Trophoblast cell (in vitro differentiated cells and primary cell): ENCODE measurements at regions not wholly inside any gene's neighbourhood (a gene's known extent, or its start where the extent isn't known, plus 50 kb on each side); places are given as distances from the start of the nearest gene placed in this dataset.

Source experiments
- DNase-seq, 2 donors: peaks; one replicate each; pipeline ENCODE4 v3.0.0-alpha.2; 2016
- H2AFZ ChIP-seq: 2 replicates; pipeline ENCODE4 v1.6.1; 2013; ENCODE audit warnings: low read length, moderate library complexity, mild to moderate bottlenecking; ENCODE audit not compliant: insufficient read depth, poor library complexity
- H2AK5ac ChIP-seq: 2 replicates; pipeline ENCODE4 v1.6.1; 2013; ENCODE audit warnings: mild to moderate bottlenecking, low read length
- H2BK120ac ChIP-seq: 2 replicates; pipeline ENCODE4 v1.6.1; 2013; ENCODE audit warnings: low read length, mild to moderate bottlenecking, moderate library complexity; ENCODE audit not compliant: insufficient read depth, poor library complexity
- H2BK12ac ChIP-seq: 2 replicates; pipeline ENCODE4 v1.6.1; 2013; ENCODE audit warnings: mild to moderate bottlenecking, low read length, moderate library complexity
- H2BK5ac ChIP-seq: 2 replicates; pipeline ENCODE4 v1.6.1; 2013; ENCODE audit warnings: low read length, low read depth, moderate library complexity, mild to moderate bottlenecking; ENCODE audit not compliant: poor library complexity
- H3K14ac ChIP-seq: 2 replicates; pipeline ENCODE4 v1.6.1; 2013; ENCODE audit warnings: mild to moderate bottlenecking, low read length
- H3K18ac ChIP-seq: 2 replicates; pipeline ENCODE4 v1.6.1; 2013; ENCODE audit warnings: mild to moderate bottlenecking, low read length
- H3K23ac ChIP-seq: 2 replicates; pipeline ENCODE4 v1.6.1; 2013; ENCODE audit warnings: low read length
- H3K27ac ChIP-seq: 2 replicates; pipeline ENCODE4 v1.5.1; 2013; ENCODE audit warnings: low read depth, mild to moderate bottlenecking, inconsistent platforms, low read length, moderate library complexity
- H3K27me3 ChIP-seq: 2 replicates; pipeline ENCODE4 v1.6.1; 2013; ENCODE audit warnings: inconsistent platforms, mild to moderate bottlenecking, low read length, moderate library complexity; ENCODE audit not compliant: insufficient read depth
- H3K36me3 ChIP-seq, 2 experiments: 1 replicate in 1 of 2; 2 replicates in 1 of 2; pipeline ENCODE4 v1.6.1; 2013; ENCODE audit warnings: low read length in 2 of 2, mild to moderate bottlenecking in 2 of 2, moderate library complexity in 1 of 2; ENCODE audit not compliant: insufficient read depth in 2 of 2, control insufficient read depth in 1 of 2
- H3K4ac ChIP-seq: 2 replicates; pipeline ENCODE4 v1.6.1; 2013; ENCODE audit warnings: low read depth, mild to moderate bottlenecking, low read length, moderate library complexity
- H3K4me1 ChIP-seq, 2 experiments: 1 replicate in 1 of 2; 2 replicates in 1 of 2; pipeline ENCODE4 v1.6.1; 2013; ENCODE audit warnings: low read length in 2 of 2, mild to moderate bottlenecking in 2 of 2, moderate library complexity in 1 of 2; ENCODE audit not compliant: insufficient read depth in 2 of 2, control insufficient read depth in 1 of 2
- H3K4me2 ChIP-seq: 2 replicates; pipeline ENCODE4 v1.6.1; 2013; ENCODE audit warnings: inconsistent platforms, mild to moderate bottlenecking, low read length, moderate library complexity
- H3K4me3 ChIP-seq: 2 replicates; pipeline ENCODE4 v1.5.1; 2013; ENCODE audit warnings: mild to moderate bottlenecking, low read depth, low read length, inconsistent platforms
- H3K79me1 ChIP-seq: one replicate; pipeline ENCODE4 v1.6.1; 2013; ENCODE audit warnings: low read length
- H3K79me2 ChIP-seq: 2 replicates; pipeline ENCODE4 v1.6.1; 2013; ENCODE audit warnings: low read length, mild to moderate bottlenecking; ENCODE audit not compliant: control insufficient read depth, insufficient read depth, poor library complexity
- H3K9ac ChIP-seq: 2 replicates; pipeline ENCODE4 v1.6.1; 2013; ENCODE audit warnings: mild to moderate bottlenecking, low read length
- H3K9me3 ChIP-seq: 2 replicates; pipeline ENCODE4 v1.6.1; 2013; ENCODE audit warnings: low read depth, mild to moderate bottlenecking, control low read depth, inconsistent platforms, low read length; ENCODE audit not compliant: insufficient read depth
- H4K12ac ChIP-seq: 2 replicates; pipeline ENCODE4 v1.6.1; 2013; ENCODE audit warnings: low read depth, mild to moderate bottlenecking, low read length, moderate library complexity
- H4K8ac ChIP-seq: 2 replicates; pipeline ENCODE4 v1.6.1; 2013; ENCODE audit warnings: low read depth, mild to moderate bottlenecking, low read length, moderate library complexity
- H4K91ac ChIP-seq: one replicate; pipeline ENCODE4 v1.6.1; 2013; ENCODE audit warnings: low read depth, mild to moderate bottlenecking, low read length, moderate library complexity
- WGBS: extraction: QIAGEN DNeasy Blood & Tissue Kit; methylation state at CpG from one replicate; pipeline ENCODE4 v1.1.7; 2013; ENCODE audit warnings: missing lambda C conversion rate; ENCODE audit not compliant: insufficient read length, insufficient coverage; ENCODE audit errors: extremely low coverage; 5-methylcytosine and 5-hydroxymethylcytosine counted together

- no CpG with 5 or more reads among the region's 4 CpGs for WGBS
Measured at GRCh38 chr2:2880938-2881337, 496.7 kb downstream of the EIPR1 start.

GRCh38 chr2:2879781-2880180 lies 497.8 kb downstream of the EIPR1 start:
- Histone ChIP-seq H3K27me3 (no peaks in the 10 kb centered on the region), H3K18ac (no peak overlapping the region), H3K36me3 (no peaks in the 10 kb centered on the region), H3K27ac (no peak overlapping the region), H3K4me1 (no peaks in the 10 kb centered on the region), H3K79me1 (no peaks in the 10 kb centered on the region), H3K14ac (no peak overlapping the region), H4K12ac (no peak overlapping the region), H2BK12ac (no peak overlapping the region), H3K9ac (no peak overlapping the region), H3K4ac (no peak overlapping the region), H3K4me2 (no peak overlapping the region), H2BK5ac (no peak overlapping the region), H3K79me2 (no peaks in the 10 kb centered on the region), H2BK120ac (no peak overlapping the region), H4K91ac (no peak overlapping the region), H2AFZ (no peak overlapping the region), H3K4me3 (no peak overlapping the region), H4K8ac (no peak overlapping the region), H3K9me3 (peaks cover 17% of the 10 kb centered on the region), H2AK5ac (no peak overlapping the region), H3K23ac (no peak overlapping the region)
- DNase-seq, result no peak
- WGBS, result no CpG with 5 or more reads among the region's 7 CpGs

More at GRCh38 chr2:2880938-2881337, 496.7 kb downstream of the EIPR1 start:
- Histone ChIP-seq H4K91ac (no peak overlapping the region), H2BK5ac (no peak overlapping the region), H2AFZ (no peak overlapping the region), H3K36me3 (no peaks in the 10 kb centered on the region), H3K4me2 (no peak overlapping the region), H3K23ac (no peak overlapping the region), H2AK5ac (no peak overlapping the region), H3K4me1 (no peaks in the 10 kb centered on the region), H3K9me3 (peaks cover 17% of the 10 kb centered on the region), H3K18ac (no peak overlapping the region), H4K12ac (no peak overlapping the region), H2BK120ac (no peak overlapping the region), H2BK12ac (no peak overlapping the region), H3K9ac (no peak overlapping the region), H3K79me2 (no peaks in the 10 kb centered on the region), H3K4ac (no peak overlapping the region), H3K79me1 (no peaks in the 10 kb centered on the region), H4K8ac (no peak overlapping the region), H3K4me3 (no peak overlapping the region), H3K27me3 (no peaks in the 10 kb centered on the region), H3K27ac (no peak overlapping the region), H3K14ac (no peak overlapping the region)
- no peak for DNase-seq

- no peak overlapping the region for H2AFZ ChIP-seq
- no peaks in the 10 kb centered on the region for H3K36me3 ChIP-seq
- no peak overlapping the region for H3K14ac ChIP-seq
- H4K8ac ChIP-seq, result no peak overlapping the region
- H3K4me1 ChIP-seq, result no peaks in the 10 kb centered on the region
- no peak overlapping the region for H2BK12ac ChIP-seq
- H3K9me3 ChIP-seq, result peaks cover 17% of the 10 kb centered on the region
- H3K4ac ChIP-seq, result no peak overlapping the region
- no peak overlapping the region for H4K12ac ChIP-seq
- H3K4me3 ChIP-seq, result no peak overlapping the region
- H3K27ac ChIP-seq, result no peak overlapping the region
- H3K23ac ChIP-seq, result no peak overlapping the region
- H3K79me1 ChIP-seq, result no peaks in the 10 kb centered on the region
- H3K18ac ChIP-seq, result no peak overlapping the region
- no peak overlapping the region for H2BK5ac ChIP-seq
- no peak for DNase-seq
- H4K91ac ChIP-seq, result no peak overlapping the region
- no peaks in the 10 kb centered on the region for H3K79me2 ChIP-seq
- no peak overlapping the region for H2AK5ac ChIP-seq
- H2BK120ac ChIP-seq, result no peak overlapping the region
- H3K4me2 ChIP-seq, result no peak overlapping the region
- no peak overlapping the region for H3K9ac ChIP-seq
- H3K27me3 ChIP-seq, result no peaks in the 10 kb centered on the region
Measured at GRCh38 chr2:2879071-2879470, 498.5 kb downstream of the EIPR1 start.

- Histone ChIP-seq H3K4me2 (no peak overlapping the region), H2BK120ac (no peak overlapping the region), H3K27me3 (no peaks in the 10 kb centered on the region), H3K4ac (no peak overlapping the region), H3K79me1 (no peaks in the 10 kb centered on the region), H3K23ac (no peak overlapping the region), H2AK5ac (no peak overlapping the region), H3K79me2 (no peaks in the 10 kb centered on the region), H4K91ac (no peak overlapping the region), H4K8ac (no peak overlapping the region), H3K9ac (no peak overlapping the region), H3K4me3 (no peak overlapping the region), H3K14ac (no peak overlapping the region), H2BK12ac (no peak overlapping the region), H3K4me1 (no peaks in the 10 kb centered on the region), H2AFZ (no peak overlapping the region), H3K27ac (no peak overlapping the region), H3K18ac (no peak overlapping the region), H3K36me3 (no peaks in the 10 kb centered on the region), H4K12ac (no peak overlapping the region), H3K9me3 (peaks cover 17% of the 10 kb centered on the region), H2BK5ac (no peak overlapping the region)
- no peak for DNase-seq
- WGBS, result no CpG with 5 or more reads among the region's 13 CpGs
Measured at GRCh38 chr2:2877427-2877826, 500.2 kb downstream of the EIPR1 start.
